ENCODE measurements at regions not wholly inside any gene's neighbourhood (a gene's known extent, or its start where the extent isn't known, plus 50 kb on each side); places are given as distances from the start of the nearest gene placed in this dataset.
A peak's percentile ranks its signal among the peaks of the same experiment; 100 is the strongest.
"Not testable (repeated sequence)": the region's sequence is repeated elsewhere in the genome, so short reads cannot be mapped to it uniquely, and the experiment has no call there.

GRCh38 chr14:81767266-81767995 lies 233.8 kb upstream of the SEL1L start:
- no peak for FAIRE-seq
- Histone ChIP-seq H3K4me3 (no peak overlapping the region), H3K4me2 (no peak overlapping the region), H3K4me1 (no peaks in the 10 kb centered on the region), H3K9me3 (no peaks in the 10 kb centered on the region), H3K27ac (no peak overlapping the region)
- WGBS (ENCODE audit: missing lambda C conversion rate): 3% methylated on average over 2 of the region's 2 CpGs
- DNase-seq (ENCODE audit: low read depth in 1 of 2, low spot score in 1 of 2): no peak
- no peak for ATAC-seq
- ChIA-PET POLR2A (no interaction called here), CTCF (no interaction called here)
- TF ChIP-seq MAFK (IDR thresholded peaks at IDR 0.05; ENCODE audit: partially characterized antibody) (peak; percentile 3), HEYL (CRISPR knock-in tag; IDR thresholded peaks at IDR 0.05) (no peak)

DNA sequence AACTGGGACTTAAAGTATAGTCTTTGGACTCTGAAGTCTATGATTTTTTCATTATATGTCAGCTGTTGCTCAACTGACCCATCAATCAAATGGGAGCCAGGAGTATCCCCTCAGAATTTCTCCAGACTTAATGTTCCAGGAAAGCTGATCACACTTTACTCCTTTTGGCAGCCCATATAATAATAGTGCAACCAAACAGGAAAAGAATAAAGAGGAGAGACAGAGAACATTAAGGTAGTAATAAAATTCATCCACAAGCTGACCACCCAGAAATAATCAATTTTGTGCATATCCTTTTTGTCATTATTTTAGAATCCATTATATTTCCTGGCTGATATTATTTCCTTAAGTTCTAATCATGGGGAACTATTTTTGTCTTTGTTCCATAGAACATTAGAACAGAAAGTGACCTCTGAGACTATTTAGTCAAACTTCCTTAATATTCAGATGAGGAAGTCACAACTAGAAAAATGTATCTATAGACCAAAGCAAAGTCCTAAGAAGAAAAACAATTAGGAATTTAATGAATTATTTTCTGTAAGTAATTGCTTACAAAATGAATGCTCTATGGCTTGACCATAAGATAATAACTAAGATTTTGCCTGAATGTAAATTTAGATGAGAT lies 238.1 kb upstream of the SEL1L start:
- ChIA-PET POLR2A (no interaction called here), CTCF (interaction anchor here (0.8 kb wide), 1 partner anchor 9 kb away, joined by 3 read pairs; no protein-coding TSS in a partner anchor)
- H3K4me2 ChIP-seq: no peak overlapping the region
- H3K27ac ChIP-seq: no peak overlapping the region
- no peak for TF ChIP-seq ZFP36 (IDR thresholded peaks at IDR 0.05; ENCODE audit: borderline replicate concordance, partially characterized antibody)
- TF ChIP-seq HES2 (IDR thresholded peaks at IDR 0.05): no peak
- TF ChIP-seq SMC3 (IDR thresholded peaks at IDR 0.05): no peak
- no peak overlapping the region for H3K4me3 ChIP-seq
- H3K9me3 ChIP-seq: no peaks in the 10 kb centered on the region
- H3K4me1 ChIP-seq: no peaks in the 10 kb centered on the region
- DNase-seq (ENCODE audit: low read depth in 1 of 2, low spot score in 1 of 2): no peak
- no peak for FAIRE-seq
- ATAC-seq: no peak

- 0% methylated on average over 1 of the region's 1 CpG for WGBS (ENCODE audit: missing lambda C conversion rate)
- POLR2A ChIA-PET: no interaction called here
Observed at GRCh38 chr14:81772381-81772780, 238.7 kb upstream of the SEL1L start.

DNA sequence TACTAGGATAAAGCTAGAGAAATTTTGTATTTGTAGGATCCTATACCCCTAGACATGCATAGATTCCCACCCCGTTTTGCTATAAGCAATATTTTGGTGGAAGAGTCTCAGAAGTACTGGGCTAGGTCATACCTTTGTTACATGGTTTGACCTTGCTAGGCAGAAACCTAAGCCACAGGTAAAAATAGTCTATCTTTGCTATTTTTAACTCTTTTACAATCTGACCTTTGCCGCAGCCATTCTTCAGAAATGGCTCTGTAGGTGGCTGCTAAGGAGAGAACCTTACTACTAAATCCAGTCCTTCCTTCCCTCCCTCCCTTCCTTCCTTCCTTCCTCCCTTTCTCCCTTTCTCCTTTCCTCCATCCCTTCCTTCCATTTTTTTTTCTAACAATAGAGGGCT lies 242.9 kb upstream of the SEL1L start:
- ATAC-seq (no peak), DNase-seq (ENCODE audit: low read depth in 1 of 2, low spot score in 1 of 2) (no peak), FAIRE-seq (no peak)
- no peak overlapping the region for H3K4me3 ChIP-seq
- H3K27ac ChIP-seq: no peak overlapping the region
- CTCF ChIA-PET: no interaction called here
- 22% methylated on average over 2 of the region's 2 CpGs for WGBS (ENCODE audit: missing lambda C conversion rate)
- no peaks in the 10 kb centered on the region for H3K9me3 ChIP-seq
- no peaks in the 10 kb centered on the region for H3K4me1 ChIP-seq
- TF ChIP-seq KDM5A (IDR thresholded peaks at IDR 0.05) (no peak), MYC (IDR thresholded peaks at IDR 0.05; ENCODE audit: borderline replicate concordance, low read length) (no peak), ZFP36 (IDR thresholded peaks at IDR 0.05; ENCODE audit: borderline replicate concordance, partially characterized antibody) (no peak), PHF8 (IDR thresholded peaks at IDR 0.05; ENCODE audit: borderline replicate concordance, low read depth) (no peak)
- POLR2A ChIA-PET: no interaction called here
- no peak overlapping the region for H3K4me2 ChIP-seq

More at GRCh38 chr14:81772381-81772780, 238.7 kb upstream of the SEL1L start:
- no peak for ATAC-seq
- CTCF ChIA-PET: no interaction called here
- no peaks in the 10 kb centered on the region for H3K4me1 ChIP-seq
- no peak for FAIRE-seq
- no peak overlapping the region for H3K27ac ChIP-seq
- no peak overlapping the region for H3K4me3 ChIP-seq
- H3K4me2 ChIP-seq: no peak overlapping the region
- no peak for TF ChIP-seq NFE2L2 (conservative IDR thresholded peaks at IDR 0.05; ENCODE audit: low read length)
- TF ChIP-seq EHF (CRISPR knock-in tag; IDR thresholded peaks at IDR 0.05): no peak
- no peak for TF ChIP-seq RARB (CRISPR knock-in tag; IDR thresholded peaks at IDR 0.05)
- TF ChIP-seq PBX3 (IDR thresholded peaks at IDR 0.05): no peak
- no peak for TF ChIP-seq HEYL (CRISPR knock-in tag; IDR thresholded peaks at IDR 0.05)
- TF ChIP-seq HOXB13 (CRISPR knock-in tag; IDR thresholded peaks at IDR 0.05; ENCODE audit: low read depth): no peak
- TF ChIP-seq FOSL2 (IDR thresholded peaks at IDR 0.05): no peak
- no peak for TF ChIP-seq FOSL2 (CRISPR knock-in tag; IDR thresholded peaks at IDR 0.05)
- no peak for DNase-seq (ENCODE audit: low read depth in 1 of 2, low spot score in 1 of 2)
- H3K9me3 ChIP-seq: no peaks in the 10 kb centered on the region

GRCh38 chr14:81781798-81782197 lies 248.1 kb upstream of the SEL1L start:
- FAIRE-seq; ATAC-seq; POLR2A ChIA-PET; H3K4me3 ChIP-seq; H3K4me1 ChIP-seq; H3K9me3 ChIP-seq; DNase-seq (ENCODE audit: low read depth in 1 of 2, low spot score in 1 of 2); H3K27ac ChIP-seq; H3K4me2 ChIP-seq; CTCF ChIA-PET: not testable (repeated sequence)
- 7% methylated on average over 7 of the region's 7 CpGs for WGBS (ENCODE audit: missing lambda C conversion rate)
